GM23248 (cell line): ENCODE measurements at regions not wholly inside any gene's neighbourhood (a gene's known extent, or its start where the extent isn't known, plus 50 kb on each side); places are given as distances from the start of the nearest gene placed in this dataset.

Source experiments
- EZH2 ChIP-seq: fragments of 200-600 bp; sonication (generic); IDR thresholded peaks from 2 replicates; pipeline ENCODE4 v1.6.1; 2018; ENCODE audit warnings: antibody characterized with exemption, mild to moderate bottlenecking; ENCODE audit not compliant: insufficient read depth, poor library complexity, severe bottlenecking
- EZH2phosphoT487 ChIP-seq: fragments of 200-600 bp; sonication (generic); IDR thresholded peaks from 2 replicates; pipeline ENCODE4 v1.6.1; 2018; ENCODE audit warnings: antibody characterized with exemption, moderate library complexity, mild to moderate bottlenecking, low read depth; ENCODE audit not compliant: insufficient read depth

- TF ChIP-seq EZH2 (no peak), EZH2phosphoT487 (no peak)
Observed at GRCh38 chr3:105997800-105998526, 129.2 kb upstream of the CBLB start.
